Globus pallidus (tissue), 1 donor: ENCODE measurements at regions not wholly inside any gene's neighbourhood (a gene's known extent, or its start where the extent isn't known, plus 50 kb on each side); places are given as distances from the start of the nearest gene placed in this dataset.

Experiments used
- DNase-seq: peaks from one replicate; pipeline ENCODE4 v3.0.0-alpha.2; 2015; ENCODE audit warnings: low spot score

DNA sequence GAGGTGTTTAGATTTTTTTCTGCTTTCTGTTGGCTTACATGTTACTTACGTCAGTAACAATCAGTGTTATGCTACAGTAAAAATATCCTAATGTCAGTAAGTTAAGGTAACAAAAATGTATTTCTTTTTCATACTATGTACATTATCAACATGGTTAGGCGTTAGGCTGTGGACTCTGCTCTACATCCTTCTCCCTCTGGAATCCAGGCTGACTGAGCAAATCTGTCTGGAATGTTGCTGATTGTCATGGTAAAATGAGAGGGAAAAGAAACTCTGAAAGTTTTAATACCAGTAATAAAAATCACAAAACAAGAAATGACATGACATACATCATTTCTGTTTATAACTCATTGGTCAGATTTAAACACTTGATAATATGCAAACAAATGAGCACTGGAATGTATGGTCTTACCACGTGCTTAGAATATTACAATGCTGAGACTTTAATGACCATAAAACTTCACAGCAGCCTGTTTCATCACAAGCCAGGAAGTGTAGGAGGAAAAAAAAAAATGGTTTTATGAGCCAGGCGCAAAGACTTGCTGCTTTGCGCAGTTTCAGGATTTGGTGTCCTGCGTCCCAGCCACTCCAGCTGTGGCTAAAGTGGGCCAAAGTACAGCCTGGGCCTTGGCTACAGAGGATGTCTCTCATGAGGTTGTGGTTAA is 252.4 kb downstream of the FSIP2 start:
- no peak for DNase-seq

DNA sequence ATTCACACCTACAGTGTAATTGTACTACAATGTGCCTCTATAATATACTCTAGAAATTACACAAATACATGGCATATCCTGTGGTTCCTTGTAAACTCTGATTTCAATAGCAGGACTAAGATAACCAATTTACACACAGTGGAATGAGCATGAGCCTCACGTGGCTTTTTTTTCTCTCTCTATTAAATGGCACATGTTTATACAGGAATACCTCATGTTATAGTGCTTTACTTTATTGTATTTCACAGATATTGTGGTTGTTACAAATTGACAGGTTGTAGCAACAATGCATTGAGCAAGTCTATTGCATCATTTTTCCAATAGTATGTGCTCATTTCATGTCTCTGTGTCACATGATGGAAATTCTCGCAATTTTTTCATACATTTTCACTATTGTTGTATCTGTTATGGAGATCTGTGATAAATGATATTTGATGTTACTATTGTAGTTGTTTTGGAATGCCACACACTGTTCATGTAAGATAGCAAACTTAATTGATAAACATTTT is 260.0 kb downstream of the FSIP2 start:
- no peak for DNase-seq

DNA sequence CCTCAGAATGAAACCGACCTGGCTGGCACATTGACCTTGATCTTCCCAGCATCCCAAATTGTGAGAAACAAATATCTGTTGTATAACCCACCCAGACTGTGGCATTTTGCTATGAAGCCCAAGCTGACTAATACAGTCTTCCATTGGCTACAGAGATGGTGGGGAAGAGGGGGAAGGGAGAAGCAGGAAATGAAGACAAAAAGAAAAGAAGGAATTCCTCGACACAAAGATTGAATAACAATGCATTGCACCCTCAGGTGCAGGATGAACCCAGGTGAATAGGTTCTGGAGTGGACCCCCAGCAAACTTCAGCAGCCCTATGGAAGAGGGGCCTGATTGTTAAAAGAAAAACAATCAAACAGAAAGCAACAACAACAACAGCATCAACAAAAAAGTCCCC is 270.7 kb downstream of the FSIP2 start:
- no peak for DNase-seq

DNA sequence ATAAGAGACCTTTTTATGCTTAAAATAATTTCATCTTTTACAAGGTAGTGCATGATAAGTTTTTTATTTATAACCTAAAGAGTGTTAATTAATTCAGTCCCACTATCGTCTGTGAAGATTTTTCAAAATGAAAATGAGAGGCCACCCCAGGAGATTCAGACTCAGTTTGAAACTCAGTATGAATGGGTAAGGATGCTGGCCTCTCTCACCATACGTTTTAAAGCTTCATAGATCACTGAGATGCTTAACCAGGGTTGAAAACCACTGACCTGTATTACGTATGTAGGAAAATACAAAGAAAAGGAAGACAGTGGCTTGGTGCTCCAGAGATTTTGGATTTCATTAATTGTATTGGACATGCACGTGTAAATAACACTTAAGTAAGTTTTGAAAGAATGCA is 278.7 kb downstream of the FSIP2 start:
- no peak for DNase-seq

DNA sequence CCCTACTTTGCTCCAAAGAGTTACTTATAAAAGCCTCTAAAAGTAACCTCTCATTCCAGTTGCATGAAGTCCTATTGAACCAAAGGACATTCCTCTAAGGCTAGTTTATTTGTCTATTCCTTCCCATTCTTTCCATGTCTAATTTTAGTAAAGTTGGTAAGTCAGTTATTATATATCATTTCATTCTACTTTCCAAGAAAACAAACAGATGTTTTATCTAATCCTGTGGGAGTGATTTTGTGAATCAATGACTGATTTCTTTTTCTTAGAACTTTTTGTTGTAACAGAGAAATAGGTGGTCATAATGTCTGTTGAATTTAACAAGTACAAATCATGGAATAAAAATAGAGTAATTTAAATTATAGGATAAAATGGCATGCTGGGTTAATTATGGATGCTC is 286.3 kb downstream of the FSIP2 start:
- DNase-seq: no peak

DNA sequence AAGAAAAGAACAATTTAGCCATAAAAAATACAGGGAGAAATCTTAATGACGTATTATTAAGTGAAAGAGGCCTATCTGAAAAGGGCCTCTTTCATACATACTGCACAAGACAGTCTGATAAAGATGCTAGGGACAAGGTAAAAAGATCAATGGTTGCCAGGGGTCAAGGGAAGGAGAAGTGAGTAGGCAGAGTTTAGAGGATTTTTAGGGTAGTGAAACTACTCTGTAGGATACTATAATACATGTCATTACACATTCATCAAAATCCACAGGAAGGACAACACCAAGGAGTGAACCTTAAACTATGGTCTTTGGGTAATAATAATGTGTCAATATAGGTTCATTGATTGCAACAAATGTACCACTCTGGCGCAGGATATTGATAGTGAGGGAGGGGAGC is 289.3 kb downstream of the FSIP2 start:
- no peak for DNase-seq

DNA sequence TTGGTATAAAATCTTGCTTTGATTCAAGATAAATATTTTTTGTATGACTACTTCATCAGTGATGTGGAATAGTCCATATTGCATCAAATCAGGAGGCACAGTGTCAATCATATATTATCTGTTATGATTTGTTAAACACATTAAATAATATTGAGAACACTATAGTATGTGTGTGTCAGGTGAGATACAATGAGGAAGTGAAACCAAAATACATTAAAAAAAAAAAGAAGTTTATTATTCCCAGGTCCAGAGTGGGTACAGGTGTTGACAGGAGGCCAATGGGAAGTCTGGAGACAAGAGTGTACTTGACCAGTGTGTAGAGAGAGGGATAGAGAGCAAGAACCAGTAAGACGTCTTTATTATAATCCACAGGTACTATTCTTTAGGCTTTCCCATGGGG is 292.6 kb downstream of the FSIP2 start:
- DNase-seq: no peak

DNA sequence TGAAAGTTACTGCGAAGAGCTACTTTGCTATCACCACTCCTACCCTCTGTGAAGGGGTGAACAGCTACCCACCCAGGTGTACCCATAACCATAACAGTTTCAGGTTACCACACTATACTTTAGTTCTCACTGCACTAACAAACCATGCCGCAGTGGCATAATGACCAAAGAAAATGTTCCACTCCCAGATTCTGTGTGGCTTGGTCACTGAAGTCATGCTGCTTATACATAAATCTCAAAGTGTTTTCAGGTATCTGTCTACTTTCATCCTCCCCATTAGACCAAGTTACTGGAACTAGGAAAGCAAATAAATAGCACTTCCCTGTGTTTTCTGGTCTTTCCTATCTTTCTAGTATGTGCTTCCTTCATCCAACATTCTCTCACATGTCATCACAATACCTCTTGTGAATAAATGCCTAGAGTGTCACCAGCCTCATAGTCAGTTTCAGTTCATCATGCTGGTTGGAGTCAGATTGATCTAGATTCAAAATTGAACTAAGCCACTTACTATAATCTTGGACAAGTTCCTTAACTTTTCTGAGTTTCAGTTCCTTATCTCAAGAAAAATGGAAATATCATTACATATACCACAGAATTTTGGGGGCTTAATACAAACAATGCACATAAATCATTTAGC is 293.6 kb downstream of the FSIP2 start:
- no peak for DNase-seq

DNA sequence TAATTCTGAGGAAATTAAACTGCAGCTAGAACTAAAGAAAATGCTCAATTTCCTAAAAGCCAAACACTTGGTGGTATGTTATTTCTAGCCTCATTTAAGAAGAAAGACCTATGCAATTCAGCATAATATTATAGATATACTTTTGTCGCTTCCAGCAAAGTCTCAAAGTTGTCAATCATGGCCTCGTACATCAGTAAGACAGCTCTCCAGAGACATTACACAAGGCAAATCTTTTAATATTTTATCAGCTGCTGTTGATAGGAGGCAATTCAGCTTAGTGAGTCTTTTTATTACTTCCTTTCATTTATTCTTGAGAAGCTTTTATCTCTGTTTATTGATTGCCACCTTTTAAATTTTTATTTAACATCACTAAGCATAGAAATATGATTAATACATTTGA is 294.3 kb downstream of the FSIP2 start:
- no peak for DNase-seq

DNA sequence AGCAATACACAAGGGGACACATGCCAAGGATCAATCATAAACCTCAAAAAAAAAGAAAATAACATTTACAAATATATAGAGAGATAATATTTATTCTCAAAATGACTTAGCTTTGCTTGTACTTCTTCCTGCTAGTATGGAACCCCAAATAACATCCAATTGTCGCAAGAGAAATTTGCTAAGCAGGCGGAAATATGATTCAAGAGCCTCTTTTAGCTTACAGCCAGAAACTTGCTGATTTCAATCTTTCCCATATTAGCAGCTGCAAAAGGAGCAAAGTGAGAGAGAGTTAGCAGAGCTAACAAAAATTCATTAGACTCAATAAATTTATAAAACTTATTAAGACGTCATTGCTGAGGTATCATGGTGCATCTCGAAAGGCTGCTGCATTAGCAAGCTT is 294.9 kb downstream of the FSIP2 start:
- no peak for DNase-seq

DNA sequence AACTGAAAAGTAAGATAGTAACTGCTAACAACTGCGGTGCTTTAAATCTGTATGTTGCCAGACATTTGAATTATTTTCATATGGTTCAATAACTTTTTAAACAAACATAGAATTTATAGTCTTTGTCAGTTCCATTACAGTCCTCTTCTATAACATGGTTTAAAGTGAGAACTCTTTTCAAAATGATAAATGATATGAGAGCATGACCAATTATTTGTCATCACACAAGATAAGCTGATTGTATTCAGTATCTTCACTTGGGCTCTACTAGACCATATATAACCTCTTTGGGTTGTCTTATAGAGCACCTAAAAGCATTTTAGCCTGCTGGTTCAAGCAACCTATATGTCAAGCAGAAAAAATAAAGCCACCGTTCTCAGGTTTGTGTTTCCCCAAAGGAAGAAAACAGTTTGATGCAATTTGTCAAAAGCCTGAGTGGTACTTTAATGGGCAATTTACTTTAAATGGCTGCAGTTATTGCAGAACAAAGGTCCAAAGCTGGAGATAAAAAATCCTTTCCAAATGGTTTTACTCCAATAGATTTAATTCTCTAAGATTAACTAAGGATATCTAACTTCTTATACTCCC is 298.4 kb downstream of the FSIP2 start:
- no peak for DNase-seq

DNA sequence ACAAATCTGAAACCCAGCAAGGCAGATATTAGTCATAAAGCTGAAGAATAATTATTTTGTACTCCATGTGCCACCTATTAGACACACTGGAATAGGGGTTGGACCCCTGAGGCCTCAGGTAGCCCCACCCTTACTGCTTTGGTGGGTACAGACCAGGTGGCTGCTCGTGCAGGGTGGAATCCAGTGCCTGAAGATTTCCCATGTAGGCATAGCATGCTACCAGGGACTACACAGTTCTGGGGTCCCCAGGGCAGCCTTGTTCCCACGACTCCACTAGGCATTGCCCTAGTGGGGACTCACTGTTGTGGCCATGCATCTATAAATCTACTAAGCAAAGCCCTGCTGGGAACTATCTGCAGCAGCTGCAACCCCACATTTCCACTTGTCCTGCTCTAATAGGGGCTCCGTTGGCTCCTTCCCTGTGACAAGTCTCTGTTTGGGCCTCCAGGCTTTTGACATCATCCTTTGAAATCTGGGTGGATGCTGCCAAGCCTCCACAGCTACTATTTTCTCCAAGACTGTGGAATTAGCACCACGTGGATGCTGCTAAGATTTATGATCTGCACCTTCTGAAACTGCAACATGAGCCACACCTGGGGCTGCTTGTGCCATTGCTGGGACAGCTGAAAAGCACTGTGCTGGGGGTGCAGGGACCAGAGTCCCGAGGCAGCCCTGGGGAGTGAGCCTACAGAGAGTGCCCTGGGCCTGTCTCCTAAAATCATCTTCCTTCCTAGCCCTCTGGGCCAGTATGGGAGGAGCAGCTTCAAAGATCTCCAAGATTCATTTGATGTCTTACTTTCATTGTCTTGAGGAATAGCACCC is 303.8 kb downstream of the FSIP2 start:
- DNase-seq: no peak

DNA sequence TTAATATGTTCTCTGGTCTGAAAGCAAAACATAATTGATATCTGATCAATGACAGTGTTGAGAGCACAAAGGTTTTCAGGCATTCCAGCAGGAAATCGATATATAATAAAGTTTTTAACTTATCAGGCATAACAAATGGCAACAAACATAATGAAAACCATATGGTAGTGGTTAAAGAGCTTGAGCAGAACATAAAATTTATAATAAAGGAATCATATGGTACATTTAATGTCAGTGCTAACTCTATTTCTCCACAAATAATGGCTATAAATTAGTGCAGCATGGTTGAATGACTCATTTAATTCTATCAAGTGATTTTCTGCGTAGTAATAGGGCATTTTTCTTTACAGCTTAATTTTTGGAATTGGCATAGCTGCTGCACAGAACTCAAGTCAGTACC is 306.2 kb downstream of the FSIP2 start:
- DNase-seq: no peak

DNA sequence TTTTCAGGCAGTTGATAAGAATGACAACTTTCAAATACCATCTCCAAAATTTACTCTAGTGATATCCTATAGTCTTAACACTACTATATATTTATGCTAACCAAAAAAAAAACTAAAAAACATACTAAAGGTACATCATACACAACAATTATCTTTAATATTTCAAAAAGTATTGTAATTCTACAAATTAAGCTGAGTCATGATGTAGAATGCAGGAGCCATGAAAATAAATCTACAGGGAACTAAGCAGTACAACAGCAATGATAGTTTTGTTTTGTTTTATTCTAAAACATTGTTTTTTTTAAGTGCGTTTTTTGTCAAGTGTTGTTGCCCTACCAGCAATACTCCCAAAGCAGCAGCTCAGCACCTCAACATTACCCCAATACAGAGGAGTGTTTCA is 314.3 kb downstream of the FSIP2 start:
- DNase-seq: no peak

DNA sequence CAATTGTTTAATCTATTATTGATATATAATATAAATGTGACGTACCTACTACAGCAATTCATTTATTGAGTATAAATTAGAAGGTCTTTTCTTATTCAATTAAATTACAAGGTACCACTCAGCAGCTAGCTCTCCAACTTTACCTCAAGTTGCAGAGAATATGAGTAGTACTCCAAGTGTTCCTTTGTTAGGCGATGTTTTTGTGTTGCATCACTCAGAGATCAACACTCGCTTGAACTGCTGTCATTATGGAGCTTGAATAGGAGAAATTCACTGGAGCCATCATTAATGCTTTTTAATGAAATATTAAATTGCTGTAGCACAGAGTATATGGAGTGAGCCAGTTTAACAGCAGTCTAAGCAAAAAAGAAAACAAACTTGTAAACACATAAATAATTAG is 320.0 kb downstream of the FSIP2 start:
- DNase-seq: no peak

DNA sequence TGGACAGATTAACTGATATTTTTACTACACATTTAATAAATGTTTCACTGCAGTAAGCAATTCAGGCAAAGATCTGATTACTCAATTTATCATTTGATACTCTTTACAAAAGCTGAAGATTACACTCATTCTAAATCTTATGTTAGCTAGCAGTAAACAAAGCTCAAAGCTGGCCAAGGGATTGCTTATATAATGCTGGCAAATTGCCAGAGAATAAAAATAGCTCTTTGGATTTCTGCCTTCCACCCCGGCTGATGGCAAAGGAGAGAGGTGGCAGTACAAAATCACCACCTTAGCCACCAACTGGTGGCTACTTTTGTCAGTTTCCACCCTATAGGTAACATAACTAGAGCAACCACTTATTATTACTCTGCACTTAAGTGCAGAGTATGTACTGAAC is 320.5 kb downstream of the FSIP2 start:
- DNase-seq: peak; percentile 31

DNA sequence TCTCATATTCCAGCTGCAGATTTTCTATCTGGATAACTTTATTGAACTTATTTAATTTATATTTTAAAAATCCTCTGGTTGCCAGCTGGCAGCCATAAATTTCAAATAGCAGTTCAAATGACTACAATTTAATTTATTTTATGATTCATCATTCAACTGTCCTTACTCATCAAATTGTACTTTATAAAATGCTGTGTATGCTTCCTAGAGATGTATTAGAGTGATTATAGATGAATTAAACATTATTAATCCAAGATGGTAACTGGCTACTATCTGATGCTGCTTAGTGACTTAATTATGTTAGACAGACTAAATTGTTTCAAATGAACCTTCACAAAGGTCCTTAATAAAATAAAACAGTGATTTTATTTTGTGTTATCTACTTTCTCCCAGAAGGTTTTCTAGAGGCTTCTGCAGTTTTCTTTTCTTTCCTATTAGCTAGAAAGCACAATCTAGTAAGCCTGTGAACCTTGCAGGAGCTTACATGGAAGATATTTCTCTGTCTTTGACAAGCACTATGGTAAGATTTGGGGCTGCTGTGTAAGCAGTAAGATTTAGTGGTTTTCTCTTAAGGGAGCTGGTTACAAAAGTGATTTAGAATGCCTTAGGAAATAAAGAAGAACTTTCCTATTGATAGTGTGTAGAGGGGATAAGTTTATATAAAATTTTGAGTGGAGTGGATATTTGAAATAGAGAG is 322.3 kb downstream of the FSIP2 start:
- no peak for DNase-seq

DNA sequence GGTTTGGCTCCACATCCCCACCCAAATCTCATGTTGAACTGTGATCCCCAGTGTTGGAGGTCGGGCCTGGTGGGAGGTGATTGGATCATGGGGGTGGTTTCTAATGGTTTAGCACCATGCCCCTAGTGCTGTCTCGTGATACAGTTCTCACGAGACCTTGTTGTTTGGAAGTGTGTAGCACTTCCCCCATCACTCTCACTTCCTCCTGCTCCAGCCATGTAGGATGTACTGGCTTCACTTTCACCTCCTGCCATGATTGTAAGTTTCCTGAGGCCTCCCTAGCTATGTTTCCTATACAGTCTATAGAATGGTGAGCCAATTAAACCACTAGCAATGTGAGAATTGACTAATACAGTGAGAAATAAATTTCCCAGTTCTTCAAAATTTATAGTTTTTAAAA is 325.9 kb downstream of the FSIP2 start:
- no peak for DNase-seq

DNA sequence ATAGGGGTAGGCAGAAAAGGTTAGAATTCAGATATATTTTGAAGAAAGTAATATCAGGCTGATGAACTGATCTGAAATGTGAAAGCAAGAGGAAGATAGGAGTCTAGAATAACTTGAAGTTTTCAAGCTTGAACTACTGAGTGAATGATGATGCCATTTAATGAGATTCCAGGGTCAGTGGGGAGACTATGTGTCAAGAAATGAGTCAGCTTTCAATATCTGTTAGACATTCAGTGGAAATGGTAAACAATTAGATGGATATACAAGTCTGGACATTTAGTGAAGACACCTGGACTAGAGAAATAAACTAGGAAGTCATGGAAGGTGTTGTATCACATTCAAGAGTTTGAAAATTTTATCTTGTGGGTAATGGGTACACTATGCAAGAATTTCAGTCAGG is 326.9 kb downstream of the FSIP2 start:
- DNase-seq: no peak

DNA sequence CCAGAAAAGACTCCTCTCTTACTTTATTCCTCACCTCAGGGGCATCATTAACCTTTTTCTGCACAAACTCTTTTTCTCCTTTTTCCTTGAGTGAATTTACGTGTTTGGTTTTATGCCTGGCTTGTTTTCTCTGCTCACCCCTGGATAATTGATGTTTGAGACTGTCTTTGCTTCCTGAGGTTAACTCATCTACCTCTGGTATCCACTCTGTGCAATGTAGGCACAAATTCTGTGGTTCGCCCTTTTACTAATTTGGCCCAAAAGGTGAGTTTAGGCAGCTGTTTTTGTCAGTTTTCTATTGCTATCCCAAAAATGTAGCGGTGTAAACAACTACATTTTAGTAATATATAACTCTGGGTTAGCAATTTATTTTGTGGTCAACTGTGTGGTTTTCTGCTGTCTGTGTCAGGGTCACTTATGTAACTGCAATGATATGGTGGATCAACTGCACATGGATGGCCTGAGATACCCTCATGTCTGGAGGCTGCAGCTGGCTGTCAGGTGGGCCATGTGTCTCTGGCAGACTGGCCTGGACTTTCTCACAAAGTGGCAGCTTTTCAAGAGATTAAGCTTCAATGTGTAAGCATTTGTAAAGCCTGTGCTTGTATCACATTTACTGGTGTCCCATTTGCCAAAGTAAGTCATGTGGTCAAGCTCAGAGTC is 329.7 kb downstream of the FSIP2 start:
- DNase-seq: no peak

DNA sequence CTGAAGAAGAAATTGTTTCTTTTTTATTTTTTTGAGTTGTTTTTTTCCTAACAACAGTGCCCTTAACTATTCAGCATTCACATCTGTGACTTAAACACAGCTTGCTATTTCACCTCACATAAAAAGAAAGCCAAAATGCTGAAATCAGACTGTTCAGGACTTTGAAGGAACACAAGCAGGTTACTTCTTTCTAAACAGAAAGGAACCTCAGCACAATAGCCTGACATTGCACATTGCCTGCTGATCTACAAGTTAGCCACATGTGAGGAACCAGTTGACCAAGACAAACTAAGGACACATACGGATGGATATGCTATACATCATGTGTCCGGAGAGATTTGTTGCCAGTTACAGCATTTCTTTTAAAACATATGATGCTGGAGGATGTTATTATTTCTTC is 331.1 kb downstream of the FSIP2 start:
- no peak for DNase-seq

DNA sequence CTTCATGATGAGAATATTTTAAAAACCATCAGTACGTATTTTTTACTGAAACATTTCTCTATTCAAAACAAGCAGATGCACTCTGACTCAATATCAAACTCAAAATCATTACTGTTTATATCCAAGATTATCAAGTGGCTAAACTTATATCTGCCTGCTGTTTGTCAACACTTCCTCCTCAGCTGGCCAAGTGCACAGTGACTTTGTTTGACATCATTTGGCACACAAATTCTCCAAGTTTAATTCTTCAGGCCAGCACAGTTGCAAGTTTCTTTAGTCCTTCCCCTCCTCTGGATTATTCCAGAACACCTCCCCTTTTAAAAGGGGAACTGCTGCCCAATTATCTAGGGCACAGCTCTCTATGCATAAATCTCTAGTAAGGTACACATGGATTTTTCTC is 346.6 kb downstream of the FSIP2 start:
- no peak for DNase-seq
